ENCODE measurements at regions not wholly inside any gene's neighbourhood (a gene's known extent, or its start where the extent isn't known, plus 50 kb on each side); places are given as distances from the start of the nearest gene placed in this dataset.
"Not testable (repeated sequence)": the region's sequence is repeated elsewhere in the genome, so short reads cannot be mapped to it uniquely, and the experiment has no call there.

- intact Hi-C loops (cut with DNase I): no loop called here
- Histone ChIP-seq H3K4me1 (no peaks in the 10 kb centered on the region), H3K27me3 (no peaks in the 10 kb centered on the region), H3K27ac (no peak overlapping the region), H3K9me3 (no peaks in the 10 kb centered on the region), H3K36me3 (no peaks in the 10 kb centered on the region), H3K4me3 (no peak overlapping the region)
- TF ChIP-seq CTCF (IDR thresholded peaks at IDR 0.05): no peak
- DNase-seq: no peak
- no peak for ATAC-seq
Observed at GRCh38 chr16:52920331-52920730, 132.4 kb downstream of the CHD9NB start.

DNA sequence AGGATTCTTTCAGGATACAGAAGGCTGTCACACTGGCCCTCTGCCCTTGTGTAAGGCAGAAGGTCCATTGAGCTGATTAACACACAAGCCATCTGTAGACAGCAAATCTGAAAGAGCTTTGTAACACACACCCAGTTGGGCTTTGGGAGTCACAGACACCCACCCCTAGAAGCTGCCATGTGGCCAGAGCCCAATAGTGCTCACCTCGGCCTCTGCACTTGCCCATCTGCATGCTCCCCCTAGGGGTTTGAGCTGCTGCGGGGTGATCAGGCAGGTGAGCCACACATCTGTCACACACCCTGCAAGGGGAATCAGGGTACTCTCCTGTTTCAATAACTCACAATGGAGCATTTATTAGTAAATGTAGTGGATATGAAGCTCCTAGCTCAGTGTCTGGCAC lies 138.3 kb downstream of the CHD9NB start:
- no peaks in the 10 kb centered on the region for H3K27me3 ChIP-seq
- no peak for TF ChIP-seq CTCF (IDR thresholded peaks at IDR 0.05)
- DNase-seq: no peak
- H3K36me3 ChIP-seq: no peaks in the 10 kb centered on the region
- no peaks in the 10 kb centered on the region for H3K4me1 ChIP-seq
- intact Hi-C loops (cut with DNase I): no loop called here
- no peaks in the 10 kb centered on the region for H3K9me3 ChIP-seq
- no peak overlapping the region for H3K27ac ChIP-seq
- no peak overlapping the region for H3K4me3 ChIP-seq
- ATAC-seq: no peak

GRCh38 chr16:52912565-52913173 lies 140.0 kb downstream of the CHD9NB start:
- peak; percentile 66 for DNase-seq
- TF ChIP-seq CTCF (IDR thresholded peaks at IDR 0.05): peak; percentile 76
- no peaks in the 10 kb centered on the region for H3K27me3 ChIP-seq
- H3K27ac ChIP-seq: no peak overlapping the region
- H3K36me3 ChIP-seq: no peaks in the 10 kb centered on the region
- intact Hi-C loops (cut with DNase I): no loop called here
- H3K4me1 ChIP-seq: no peaks in the 10 kb centered on the region
- H3K9me3 ChIP-seq: no peaks in the 10 kb centered on the region
- H3K4me3 ChIP-seq: no peak overlapping the region
- ATAC-seq: peak; percentile 86

- H3K4me3 ChIP-seq; H3K9me3 ChIP-seq; H3K36me3 ChIP-seq; H3K4me1 ChIP-seq; intact Hi-C loops (cut with DNase I); H3K27ac ChIP-seq; DNase-seq; ATAC-seq; H3K27me3 ChIP-seq: not testable (repeated sequence)
Observed at GRCh38 chr16:52908057-52908456, 144.6 kb downstream of the CHD9NB start.

DNA sequence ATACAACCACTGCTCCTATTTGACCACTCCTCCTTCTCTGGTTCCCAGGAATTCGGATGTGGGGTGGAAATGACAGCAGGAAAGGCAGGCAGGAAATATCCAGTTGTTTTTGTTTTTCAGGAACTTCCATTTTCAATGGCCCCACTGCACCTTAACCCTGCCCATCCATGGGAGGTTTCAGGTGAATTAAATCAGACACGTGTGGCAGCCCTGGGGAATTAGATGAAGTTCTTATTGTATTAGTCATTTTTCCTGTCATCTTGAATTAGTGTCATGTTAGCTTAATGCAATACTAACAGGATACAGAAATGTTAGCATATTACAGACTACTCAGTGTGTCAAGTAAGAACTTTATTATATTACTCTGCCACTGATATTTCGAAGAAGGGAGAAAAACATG lies 146.4 kb downstream of the CHD9NB start:
- H3K4me3 ChIP-seq: no peak overlapping the region
- no peaks in the 10 kb centered on the region for H3K27me3 ChIP-seq
- no peaks in the 10 kb centered on the region for H3K4me1 ChIP-seq
- no peak overlapping the region for H3K27ac ChIP-seq
- intact Hi-C loops (cut with DNase I): no loop called here
- TF ChIP-seq CTCF (IDR thresholded peaks at IDR 0.05): no peak
- no peaks in the 10 kb centered on the region for H3K9me3 ChIP-seq
- DNase-seq: no peak
- no peaks in the 10 kb centered on the region for H3K36me3 ChIP-seq
- ATAC-seq: no peak

DNA sequence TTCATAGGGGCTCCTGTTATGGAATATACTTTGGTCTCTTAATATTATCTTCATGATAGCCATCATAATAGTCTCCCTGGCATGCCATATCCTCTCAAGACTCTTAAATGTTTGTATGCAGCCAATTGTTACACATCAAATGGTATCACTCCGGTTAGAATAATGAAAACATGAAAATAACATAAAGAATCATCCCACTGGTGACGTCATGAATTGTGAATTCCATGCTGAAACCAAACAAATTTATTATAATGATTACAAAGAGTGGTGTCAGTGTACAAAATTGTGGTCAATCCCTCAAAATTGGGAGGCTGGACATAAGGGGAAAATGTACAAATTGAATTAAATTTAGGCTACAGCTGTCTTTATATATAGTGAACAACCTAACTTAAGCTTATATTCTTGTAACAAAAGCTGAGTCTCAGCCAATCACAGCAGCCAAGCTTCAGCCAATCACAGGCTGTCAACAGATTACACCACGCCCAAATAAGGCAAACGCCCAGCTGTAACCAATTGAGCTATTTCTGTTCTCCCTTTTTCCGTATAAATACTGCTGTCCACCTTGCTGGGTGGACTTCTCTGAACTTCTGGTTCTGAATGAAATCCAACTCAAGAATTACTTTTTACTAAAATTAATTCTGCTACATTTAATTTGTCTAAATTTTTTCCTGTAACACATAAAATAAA lies 156.1 kb downstream of the CHD9NB start:
- Histone ChIP-seq H3K9me3 (no peaks in the 10 kb centered on the region), H3K27ac (no peak overlapping the region), H3K4me1 (no peaks in the 10 kb centered on the region), H3K27me3 (no peaks in the 10 kb centered on the region), H3K36me3 (no peaks in the 10 kb centered on the region), H3K4me3 (no peak overlapping the region)
- DNase-seq: no peak
- TF ChIP-seq CTCF (IDR thresholded peaks at IDR 0.05): no peak
- intact Hi-C loops (cut with DNase I): no loop called here
- no peak for ATAC-seq

All from upper lobe of right lung (tissue), 1 donor.